SJCRH30 (cell line): ENCODE measurements at regions not wholly inside any gene's neighbourhood (a gene's known extent, or its start where the extent isn't known, plus 50 kb on each side); places are given as distances from the start of the nearest gene placed in this dataset.

Experiments used
- DNase-seq, 2 experiments: peaks; one replicate each; pipeline ENCODE4 v3.0.0-alpha.2; 2015 to 2020
- H3K27ac ChIP-seq: fragments of 250-450 bp; sonication (Bioruptor Pico); 2 replicates; pipeline ENCODE4 v1.5.1; 2020; ENCODE audit warnings: mild to moderate bottlenecking, moderate library complexity
- H3K27me3 ChIP-seq: fragments of 250-450 bp; sonication (Bioruptor Pico); 2 replicates; pipeline ENCODE4 v1.5.1; 2020; ENCODE audit warnings: mild to moderate bottlenecking, moderate library complexity
- H3K36me3 ChIP-seq: fragments of 250-450 bp; sonication (Bioruptor Pico); 2 replicates; pipeline ENCODE4 v1.5.1; 2020; ENCODE audit warnings: mild to moderate bottlenecking, moderate library complexity
- H3K4me1 ChIP-seq: fragments of 250-450 bp; sonication (Bioruptor Pico); 2 replicates; pipeline ENCODE4 v1.5.1; 2020; ENCODE audit warnings: mild to moderate bottlenecking, moderate library complexity
- H3K4me3 ChIP-seq: fragments of 250-450 bp; sonication (Bioruptor Pico); 2 replicates; pipeline ENCODE4 v1.5.1; 2020; ENCODE audit warnings: mild to moderate bottlenecking, moderate library complexity
- H3K9me3 ChIP-seq: fragments of 250-450 bp; sonication (Bioruptor Pico); replicated peaks from 2 replicates; pipeline ENCODE4 v1.5.1; 2020; ENCODE audit warnings: mild to moderate bottlenecking, moderate library complexity

DNA sequence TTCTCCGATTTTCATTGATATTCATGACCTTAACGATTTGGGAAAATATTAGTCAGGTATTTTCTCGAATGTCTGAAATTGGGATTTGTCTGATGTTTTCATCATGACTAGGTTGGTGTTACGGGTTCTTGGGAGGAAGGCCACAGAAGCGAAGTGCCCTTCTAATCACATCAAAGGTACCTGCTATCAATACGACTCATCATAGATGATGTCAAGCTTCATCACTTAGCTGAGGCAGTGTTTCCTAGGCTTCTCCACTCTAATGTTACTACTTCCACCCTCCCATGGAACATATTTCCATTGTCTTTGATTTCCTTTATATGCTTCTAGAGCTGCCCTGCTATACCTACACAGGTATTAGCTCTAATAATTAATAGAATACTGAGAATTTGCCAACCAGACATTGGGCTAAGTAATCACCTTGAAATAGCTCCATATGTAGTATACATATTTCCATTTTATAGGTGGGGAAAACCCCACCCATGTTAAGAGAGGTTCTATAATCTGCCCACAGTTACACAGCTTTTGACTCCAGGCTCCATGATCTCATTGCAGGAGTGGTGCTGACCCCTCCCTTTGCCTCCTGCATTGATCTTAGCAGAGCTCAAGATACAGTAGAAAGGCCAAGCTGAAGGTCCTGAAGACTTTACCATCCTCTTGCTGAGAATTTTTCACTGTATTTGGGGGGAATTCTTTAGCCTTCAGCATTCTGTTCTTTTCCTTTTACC, 238.6 kb upstream of the ADAMTSL1 start:
- peaks cover 6% of the 10 kb centered on the region; the same call in 1 of the 2 replicates for H3K4me1 ChIP-seq
- DNase-seq, result no peak
- H3K9me3 ChIP-seq, result no peaks in the 10 kb centered on the region
- no peak overlapping the region for H3K27ac ChIP-seq
- no peaks in the 10 kb centered on the region for H3K36me3 ChIP-seq
- H3K27me3 ChIP-seq, result no peaks in the 10 kb centered on the region
- no peak overlapping the region for H3K4me3 ChIP-seq

DNA sequence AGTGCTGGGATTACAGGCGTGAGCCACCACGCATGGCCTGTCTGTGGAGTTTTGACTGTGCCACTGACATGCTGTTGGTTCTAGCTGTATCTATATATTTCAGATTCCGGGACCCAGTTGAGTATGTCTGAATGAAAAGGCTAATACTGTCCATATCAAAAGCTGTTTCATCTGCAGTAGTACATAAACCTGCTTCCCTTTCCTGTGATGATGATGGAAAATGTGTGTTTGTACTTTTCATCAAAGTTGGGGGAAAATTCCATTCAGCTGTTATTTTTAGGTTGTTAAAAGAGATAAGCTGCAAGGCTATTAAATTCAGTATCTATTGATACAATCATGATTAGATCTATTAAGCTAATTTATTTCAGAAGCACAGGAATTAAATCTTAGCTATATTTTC, 237.6 kb upstream of the ADAMTSL1 start:
- H3K27me3 ChIP-seq, result no peaks in the 10 kb centered on the region
- no peak overlapping the region for H3K4me3 ChIP-seq
- no peak overlapping the region for H3K27ac ChIP-seq
- no peaks in the 10 kb centered on the region for H3K9me3 ChIP-seq
- no peak for DNase-seq
- H3K36me3 ChIP-seq, result no peaks in the 10 kb centered on the region
- H3K4me1 ChIP-seq, result peaks cover 6% of the 10 kb centered on the region; the same call in 1 of the 2 replicates

DNA sequence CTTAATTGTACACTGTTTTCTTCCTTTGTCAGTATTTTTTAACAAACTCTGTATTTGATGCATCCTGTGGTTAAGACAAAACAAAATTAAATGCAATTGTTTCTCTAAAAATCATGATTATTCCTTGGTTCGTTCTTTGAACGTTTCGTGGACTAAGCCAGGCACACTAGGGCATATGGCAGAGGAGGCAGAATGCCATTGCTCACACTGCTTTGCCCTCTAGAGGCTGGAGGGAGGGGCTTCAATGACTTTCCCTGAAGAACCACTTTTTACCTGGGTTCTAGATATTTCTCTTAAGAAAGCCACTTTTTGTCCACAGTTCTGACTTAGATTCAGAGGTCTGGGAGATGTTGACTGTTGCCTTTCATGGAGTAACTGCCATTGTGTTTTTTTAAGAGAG, 236.2 kb upstream of the ADAMTSL1 start:
- Histone ChIP-seq H3K27ac (no peak overlapping the region), H3K27me3 (no peaks in the 10 kb centered on the region), H3K36me3 (no peaks in the 10 kb centered on the region), H3K4me3 (no peak overlapping the region), H3K9me3 (no peaks in the 10 kb centered on the region), H3K4me1 (peaks cover 6% of the 10 kb centered on the region; the same call in 1 of the 2 replicates)
- DNase-seq, result no peak

DNA sequence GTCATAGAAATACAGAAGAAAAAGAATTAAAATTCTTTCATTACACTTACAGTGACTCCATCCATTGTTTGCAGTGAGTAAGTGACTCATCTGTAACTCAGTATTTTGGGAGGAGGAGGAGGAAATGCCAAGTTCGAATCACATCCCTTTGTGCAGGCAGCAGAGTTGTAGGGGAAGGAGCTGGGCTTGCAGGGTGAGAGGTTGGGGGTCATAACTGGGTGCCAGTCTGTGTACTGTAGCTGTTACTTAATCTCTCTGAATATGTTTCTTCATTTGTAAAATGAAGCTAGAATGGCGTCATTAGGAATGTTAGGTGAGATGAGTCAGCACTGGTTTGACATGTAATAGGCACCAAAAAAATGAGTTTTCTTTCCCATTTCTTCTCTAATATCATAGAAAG, 235.7 kb upstream of the ADAMTSL1 start:
- H3K36me3 ChIP-seq, result no peaks in the 10 kb centered on the region
- H3K4me1 ChIP-seq, result peaks cover 6% of the 10 kb centered on the region; the same call in 1 of the 2 replicates
- no peak for DNase-seq
- no peaks in the 10 kb centered on the region for H3K9me3 ChIP-seq
- H3K4me3 ChIP-seq, result no peak overlapping the region
- no peak overlapping the region for H3K27ac ChIP-seq
- no peaks in the 10 kb centered on the region for H3K27me3 ChIP-seq

GRCh38 chr9:18238752-18239447, 235.1 kb upstream of the ADAMTSL1 start:
- Histone ChIP-seq H3K36me3 (no peaks in the 10 kb centered on the region), H3K9me3 (no peaks in the 10 kb centered on the region), H3K27me3 (no peaks in the 10 kb centered on the region), H3K4me3 (no peak overlapping the region), H3K4me1 (peaks cover 6% of the 10 kb centered on the region; the same call in 1 of the 2 replicates), H3K27ac (no peak overlapping the region)
- DNase-seq, result no peak

DNA sequence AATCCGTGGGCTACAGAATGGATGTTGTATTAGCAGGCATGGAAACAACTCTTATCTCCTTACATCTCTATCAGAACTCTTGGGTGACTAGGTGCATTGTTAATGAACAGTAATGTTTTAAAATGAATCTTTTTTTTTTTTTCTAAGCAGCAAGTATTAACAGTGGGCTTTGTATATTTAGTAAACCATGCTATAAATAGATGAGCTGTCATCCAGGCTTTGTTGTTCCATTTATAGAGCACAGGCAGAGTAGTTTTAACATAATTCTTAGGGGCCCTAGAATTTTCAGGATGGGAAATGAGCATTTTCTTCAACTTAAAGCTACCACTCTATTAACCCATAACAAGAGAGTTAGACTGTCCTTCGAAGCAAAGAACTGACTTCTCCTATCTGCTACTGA, 233.7 kb upstream of the ADAMTSL1 start:
- DNase-seq, result no peak
- no peaks in the 10 kb centered on the region for H3K27me3 ChIP-seq
- no peak overlapping the region for H3K27ac ChIP-seq
- H3K9me3 ChIP-seq, result no peaks in the 10 kb centered on the region
- H3K4me3 ChIP-seq, result no peak overlapping the region
- peaks cover 14% of the 10 kb centered on the region for H3K4me1 ChIP-seq
- no peaks in the 10 kb centered on the region for H3K36me3 ChIP-seq

DNA sequence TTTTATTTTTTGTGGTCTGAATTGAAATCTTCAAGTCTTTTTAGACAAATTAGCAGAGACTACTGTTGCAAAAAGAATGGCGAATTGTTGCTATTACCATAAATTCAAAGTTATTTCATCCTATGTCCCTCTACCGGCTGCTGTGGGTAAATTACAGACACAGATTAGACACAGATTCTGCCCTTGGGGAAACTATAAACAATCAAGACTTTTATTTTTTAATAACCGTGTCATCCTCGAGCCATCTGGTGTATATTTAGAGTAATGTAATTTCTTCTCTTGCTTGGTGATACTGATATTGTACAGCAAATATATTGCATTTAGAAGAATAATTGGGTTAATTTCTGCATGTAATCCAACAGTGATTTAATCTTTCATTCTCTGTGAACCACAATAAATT, 228.0 kb upstream of the ADAMTSL1 start:
- DNase-seq, result peak; percentile 52 to 86
- H3K27me3 ChIP-seq, result no peaks in the 10 kb centered on the region
- H3K4me3 ChIP-seq, result no peak overlapping the region

DNA sequence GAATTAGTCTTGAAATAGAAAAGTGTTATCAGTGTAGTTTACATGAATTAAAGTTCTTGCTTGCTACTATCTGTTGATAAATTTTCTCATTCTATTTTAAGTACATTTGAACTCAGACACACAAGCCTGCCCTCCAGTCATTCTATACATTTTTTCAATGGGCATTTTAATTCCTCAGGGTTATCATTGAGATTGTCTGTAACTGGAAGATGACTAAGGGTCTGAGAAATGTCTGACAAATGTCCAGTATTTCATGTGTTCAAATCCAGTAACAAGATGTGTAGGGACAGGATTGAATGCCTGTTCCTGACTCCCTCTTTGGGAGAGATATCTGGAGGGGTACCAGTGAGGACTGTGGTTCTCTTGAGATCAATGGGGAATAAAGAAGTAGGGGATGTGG, 223.9 kb upstream of the ADAMTSL1 start:
- DNase-seq, result no peak
- H3K36me3 ChIP-seq, result no peaks in the 10 kb centered on the region

More for the DNA sequence above, 228.0 kb upstream of the ADAMTSL1 start:
- Histone ChIP-seq H3K27ac (peak overlapping the region; percentile 85), H3K9me3 (0 out of 2 replicates have a peak, but pooled peaks cover 5% of the 10 kb centered on the region), H3K36me3 (no peaks in the 10 kb centered on the region), H3K4me1 (peaks cover 25% of the 10 kb centered on the region)

GRCh38 chr9:18253950-18254349, 220.0 kb upstream of the ADAMTSL1 start:
- Histone ChIP-seq H3K4me3 (no peak overlapping the region), H3K4me1 (no peaks in the 10 kb centered on the region; the same call in 1 of the 2 replicates), H3K36me3 (no peaks in the 10 kb centered on the region), H3K9me3 (0 out of 2 replicates have a peak, but pooled peaks cover 5% of the 10 kb centered on the region), H3K27me3 (no peaks in the 10 kb centered on the region), H3K27ac (no peak overlapping the region)
- DNase-seq, result no peak

More for the DNA sequence above, 223.9 kb upstream of the ADAMTSL1 start:
- Histone ChIP-seq H3K4me3 (no peak overlapping the region), H3K27me3 (no peaks in the 10 kb centered on the region), H3K9me3 (0 out of 2 replicates have a peak, but pooled peaks cover 5% of the 10 kb centered on the region), H3K4me1 (peaks cover 19% of the 10 kb centered on the region), H3K27ac (no peak overlapping the region)

GRCh38 chr9:18255158-18255629, 218.8 kb upstream of the ADAMTSL1 start:
- H3K36me3 ChIP-seq, result no peaks in the 10 kb centered on the region
- peak; percentile 78 to 94 for DNase-seq
- 0 out of 2 replicates have a peak, but pooled peaks cover under 1% of the 10 kb centered on the region for H3K9me3 ChIP-seq
- no peaks in the 10 kb centered on the region for H3K27me3 ChIP-seq
- peaks cover 4% of the 10 kb centered on the region; the same call in 1 of the 2 replicates for H3K4me1 ChIP-seq
- no peak overlapping the region for H3K27ac ChIP-seq
- H3K4me3 ChIP-seq, result no peak overlapping the region

DNA sequence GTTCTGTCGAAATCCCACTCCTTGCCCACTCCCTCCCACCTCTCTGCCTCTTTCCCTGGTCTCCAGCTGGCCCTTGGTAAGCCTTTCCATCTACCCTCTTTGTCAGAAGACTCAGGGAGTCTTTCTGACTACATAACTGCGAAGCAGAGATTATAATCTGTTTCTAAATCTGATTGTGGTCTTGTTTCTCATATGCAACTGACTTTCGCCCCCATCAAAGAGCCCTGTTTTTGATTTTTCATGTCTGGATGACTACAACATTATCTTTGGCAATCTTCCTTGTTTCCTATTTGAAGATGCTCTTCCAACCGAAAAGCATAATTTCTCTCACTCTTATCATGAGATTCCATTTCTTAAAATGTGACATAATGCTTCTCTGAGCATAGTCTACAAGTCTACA, 218.2 kb upstream of the ADAMTSL1 start:
- Histone ChIP-seq H3K4me3 (no peak overlapping the region), H3K9me3 (no peaks in the 10 kb centered on the region), H3K27ac (no peak overlapping the region), H3K4me1 (peaks cover 9% of the 10 kb centered on the region; the same call in 1 of the 2 replicates), H3K27me3 (no peaks in the 10 kb centered on the region), H3K36me3 (no peaks in the 10 kb centered on the region)
- DNase-seq, result no peak

DNA sequence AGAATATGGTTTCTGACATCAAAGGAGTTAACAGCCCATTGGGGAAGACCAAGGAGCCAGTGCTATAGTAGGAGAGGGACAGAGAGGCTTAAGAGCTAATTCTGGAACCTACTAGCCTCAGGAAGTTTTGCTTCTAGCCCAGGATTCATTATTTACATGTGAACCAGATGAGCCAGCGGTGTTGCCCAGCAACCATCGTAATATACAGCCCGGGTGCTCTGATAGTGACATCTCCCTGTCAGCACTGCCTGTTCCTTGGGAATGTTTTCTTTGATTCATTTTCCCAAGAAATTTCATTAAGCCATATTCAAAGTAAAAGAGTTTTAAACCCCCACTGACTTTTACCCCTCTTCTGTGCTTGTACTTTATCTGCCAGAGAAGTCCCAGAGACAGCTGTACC, 217.4 kb upstream of the ADAMTSL1 start:
- DNase-seq, result no peak
- Histone ChIP-seq H3K4me1 (peaks cover 16% of the 10 kb centered on the region), H3K9me3 (no peaks in the 10 kb centered on the region), H3K27ac (no peak overlapping the region), H3K36me3 (no peaks in the 10 kb centered on the region), H3K4me3 (no peak overlapping the region), H3K27me3 (no peaks in the 10 kb centered on the region)

- DNase-seq, result peak; percentile 78 to 82
- H3K36me3 ChIP-seq, result no peaks in the 10 kb centered on the region
- peak overlapping the region; percentile 4; the same call in 1 of the 2 replicates for H3K27ac ChIP-seq
- no peaks in the 10 kb centered on the region for H3K27me3 ChIP-seq
- H3K4me1 ChIP-seq, result peaks cover 17% of the 10 kb centered on the region
- no peak overlapping the region for H3K4me3 ChIP-seq
- no peaks in the 10 kb centered on the region for H3K9me3 ChIP-seq
Observed at GRCh38 chr9:18260521-18260920, 213.4 kb upstream of the ADAMTSL1 start.

GRCh38 chr9:18261181-18261580, 212.8 kb upstream of the ADAMTSL1 start:
- H3K4me3 ChIP-seq, result no peak overlapping the region
- peaks cover 17% of the 10 kb centered on the region for H3K4me1 ChIP-seq
- no peaks in the 10 kb centered on the region for H3K27me3 ChIP-seq
- no peaks in the 10 kb centered on the region for H3K9me3 ChIP-seq
- H3K36me3 ChIP-seq, result no peaks in the 10 kb centered on the region
- no peak for DNase-seq
- no peak overlapping the region for H3K27ac ChIP-seq

DNA sequence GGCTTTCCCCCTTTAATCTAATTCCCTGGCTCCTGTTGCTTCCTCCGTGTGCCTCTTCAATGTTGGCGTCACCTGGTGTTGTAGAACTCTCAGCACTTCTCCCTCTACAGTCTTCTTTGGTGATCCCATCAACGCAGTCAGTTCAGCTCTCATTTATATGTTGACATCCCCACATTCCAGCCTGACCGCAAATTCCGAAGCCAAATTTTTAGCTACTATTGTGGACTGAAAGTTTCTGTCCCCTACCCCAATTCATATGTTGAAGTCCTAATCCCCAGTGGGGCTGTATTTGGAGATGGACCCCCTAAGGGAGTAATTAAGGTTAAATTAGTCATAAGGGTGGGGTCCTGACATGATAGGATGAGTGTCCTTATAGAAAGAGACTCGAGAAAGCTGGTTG, 210.6 kb upstream of the ADAMTSL1 start:
- Histone ChIP-seq H3K27me3 (no peaks in the 10 kb centered on the region), H3K27ac (no peak overlapping the region), H3K9me3 (no peaks in the 10 kb centered on the region), H3K4me1 (peaks cover 23% of the 10 kb centered on the region), H3K4me3 (no peak overlapping the region), H3K36me3 (no peaks in the 10 kb centered on the region; the same call in 1 of the 2 replicates)
- DNase-seq, result no peak
